ENCODE measurements at regions not wholly inside any gene's neighbourhood (a gene's known extent, or its start where the extent isn't known, plus 50 kb on each side); places are given as distances from the start of the nearest gene placed in this dataset.

DNA sequence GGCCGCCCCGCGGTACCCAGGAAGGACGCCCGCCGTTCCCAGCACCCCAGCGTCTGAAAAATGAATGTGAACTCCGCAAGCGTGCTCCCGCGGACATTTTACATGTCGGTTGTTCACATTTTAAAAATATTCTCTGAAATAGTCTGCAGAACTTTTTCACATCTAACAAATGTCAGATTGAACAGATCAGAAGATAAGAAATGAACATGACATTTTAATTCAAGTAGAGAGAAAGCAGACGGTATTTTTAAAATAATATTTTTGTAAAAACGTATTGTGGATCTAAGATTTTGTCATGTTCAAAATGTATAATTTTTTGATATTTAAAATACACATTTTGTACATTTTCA is 101.8 kb upstream of the DIO3 start:
- H3K4me1 ChIP-seq, result peaks cover 16% of the 10 kb centered on the region
- no peak for DNase-seq (ENCODE audit: low spot score in 2 of 2)
- H3K27me3 ChIP-seq, result peaks cover 82% of the 10 kb centered on the region
- H3K36me3 ChIP-seq, result no peaks in the 10 kb centered on the region
- H3K4me3 ChIP-seq, result peak overlapping the region; percentile 24
- WGBS, result 42% methylated on average over 14 of the region's 14 CpGs
- H3K27ac ChIP-seq, result no peak overlapping the region
- no peaks in the 10 kb centered on the region for H3K9me3 ChIP-seq
- TF ChIP-seq EP300 (IDR thresholded peaks at IDR 0.05) (no peak), POLR2AphosphoS5 (IDR thresholded peaks at IDR 0.05) (no peak), POLR2A (IDR thresholded peaks at IDR 0.05) (no peak)
- TF ChIP-seq, protein P1, sequence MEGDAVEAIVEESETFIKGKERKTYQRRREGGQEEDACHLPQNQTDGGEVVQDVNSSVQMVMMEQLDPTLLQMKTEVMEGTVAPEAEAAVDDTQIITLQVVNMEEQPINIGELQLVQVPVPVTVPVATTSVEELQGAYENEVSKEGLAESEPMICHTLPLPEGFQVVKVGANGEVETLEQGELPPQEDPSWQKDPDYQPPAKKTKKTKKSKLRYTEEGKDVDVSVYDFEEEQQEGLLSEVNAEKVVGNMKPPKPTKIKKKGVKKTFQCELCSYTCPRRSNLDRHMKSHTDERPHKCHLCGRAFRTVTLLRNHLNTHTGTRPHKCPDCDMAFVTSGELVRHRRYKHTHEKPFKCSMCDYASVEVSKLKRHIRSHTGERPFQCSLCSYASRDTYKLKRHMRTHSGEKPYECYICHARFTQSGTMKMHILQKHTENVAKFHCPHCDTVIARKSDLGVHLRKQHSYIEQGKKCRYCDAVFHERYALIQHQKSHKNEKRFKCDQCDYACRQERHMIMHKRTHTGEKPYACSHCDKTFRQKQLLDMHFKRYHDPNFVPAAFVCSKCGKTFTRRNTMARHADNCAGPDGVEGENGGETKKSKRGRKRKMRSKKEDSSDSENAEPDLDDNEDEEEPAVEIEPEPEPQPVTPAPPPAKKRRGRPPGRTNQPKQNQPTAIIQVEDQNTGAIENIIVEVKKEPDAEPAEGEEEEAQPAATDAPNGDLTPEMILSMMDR (IDR thresholded peaks at IDR 0.05), result no peak

DNA sequence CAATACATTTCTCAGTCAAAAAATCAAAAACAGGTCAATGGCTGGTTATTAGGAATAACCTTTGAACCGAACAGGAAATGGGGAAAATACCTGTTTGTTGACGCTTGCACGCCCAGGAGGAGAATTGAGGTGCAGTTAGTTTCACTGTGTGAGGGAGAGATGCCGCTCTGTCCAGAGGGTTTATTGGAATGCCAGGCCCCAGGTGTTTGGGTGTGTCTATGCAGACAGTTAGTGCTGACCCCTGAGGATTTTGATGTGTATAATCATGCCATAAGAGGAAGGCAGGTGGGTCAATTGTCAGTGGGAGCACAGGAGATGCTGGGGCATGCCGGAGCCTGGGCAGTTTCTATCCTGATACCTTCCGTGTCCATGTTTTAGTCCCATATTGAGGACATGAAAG is 100.8 kb upstream of the DIO3 start:
- H3K4me1 ChIP-seq, result peaks cover 16% of the 10 kb centered on the region
- H3K27me3 ChIP-seq, result peaks cover 78% of the 10 kb centered on the region
- H3K36me3 ChIP-seq, result no peaks in the 10 kb centered on the region
- 91% methylated on average over 6 of the region's 6 CpGs for WGBS
- H3K4me3 ChIP-seq, result no peak overlapping the region
- no peak overlapping the region for H3K27ac ChIP-seq
- peak in 1 of 2 donors; percentile 24 for DNase-seq (ENCODE audit: low spot score in 2 of 2)
- TF ChIP-seq, protein P1 (IDR thresholded peaks at IDR 0.05), result no peak
- TF ChIP-seq POLR2A (IDR thresholded peaks at IDR 0.05) (no peak), POLR2AphosphoS5 (IDR thresholded peaks at IDR 0.05) (no peak), EP300 (IDR thresholded peaks at IDR 0.05) (no peak)
- H3K9me3 ChIP-seq, result no peaks in the 10 kb centered on the region

- Histone ChIP-seq H3K27ac (no peak overlapping the region), H3K4me3 (no peak overlapping the region), H3K36me3 (no peaks in the 10 kb centered on the region), H3K4me1 (peaks cover 16% of the 10 kb centered on the region), H3K27me3 (peaks cover 71% of the 10 kb centered on the region), H3K9me3 (no peaks in the 10 kb centered on the region)
- DNase-seq (ENCODE audit: low spot score in 2 of 2), result peak in 1 of 2 donors; percentile 55
- WGBS, result 92% methylated on average over 12 of the region's 12 CpGs
- TF ChIP-seq EP300 (IDR thresholded peaks at IDR 0.05) (no peak), POLR2A (IDR thresholded peaks at IDR 0.05) (no peak), POLR2AphosphoS5 (IDR thresholded peaks at IDR 0.05) (no peak)
- TF ChIP-seq, protein P1 (IDR thresholded peaks at IDR 0.05), result no peak
These were observed 100.1 kb upstream of the DIO3 start for GRCh38 chr14:101460986-101461750.

GRCh38 chr14:101461891-101462290 is 99.4 kb upstream of the DIO3 start:
- Histone ChIP-seq H3K4me3 (no peak overlapping the region), H3K27ac (no peak overlapping the region), H3K9me3 (no peaks in the 10 kb centered on the region), H3K36me3 (no peaks in the 10 kb centered on the region), H3K4me1 (peaks cover 16% of the 10 kb centered on the region), H3K27me3 (peaks cover 64% of the 10 kb centered on the region)
- TF ChIP-seq EP300 (IDR thresholded peaks at IDR 0.05) (no peak), POLR2AphosphoS5 (IDR thresholded peaks at IDR 0.05) (no peak), POLR2A (IDR thresholded peaks at IDR 0.05) (no peak)
- TF ChIP-seq, protein P1 (IDR thresholded peaks at IDR 0.05), result no peak
- DNase-seq (ENCODE audit: low spot score in 2 of 2), result peak in 1 of 2 donors; percentile 43
- 93% methylated on average over 8 of the region's 8 CpGs for WGBS

GRCh38 chr14:101462726-101463565 is 98.3 kb upstream of the DIO3 start:
- no peaks in the 10 kb centered on the region for H3K9me3 ChIP-seq
- no peaks in the 10 kb centered on the region for H3K36me3 ChIP-seq
- H3K27me3 ChIP-seq, result peaks cover 53% of the 10 kb centered on the region
- no peak overlapping the region for H3K4me3 ChIP-seq
- TF ChIP-seq, protein P1 (IDR thresholded peaks at IDR 0.05), result no peak
- TF ChIP-seq POLR2AphosphoS5 (IDR thresholded peaks at IDR 0.05) (no peak), POLR2A (IDR thresholded peaks at IDR 0.05) (no peak), EP300 (IDR thresholded peaks at IDR 0.05) (no peak)
- 84% methylated on average over 14 of the region's 15 CpGs for WGBS
- no peak overlapping the region for H3K27ac ChIP-seq
- peaks cover 16% of the 10 kb centered on the region for H3K4me1 ChIP-seq
- DNase-seq (ENCODE audit: low spot score in 2 of 2), result peak in 1 of 2 donors; percentile 44

All from suprapubic skin (tissue), 4 donors.